HL-60/S4 treated with retinoic acid at 250 ng/mL for 4 days and 3 days (cell line): ENCODE measurements at regions not wholly inside any gene's neighbourhood (a gene's known extent, or its start where the extent isn't known, plus 50 kb on each side); places are given as distances from the start of the nearest gene placed in this dataset.

Experiments
- in situ Hi-C: fragments of 300-500 bp; cut with MboI; formaldehyde crosslinking; loops from 2 replicates; pipeline ENCODE4 v1.7.0; 2022; ENCODE audit warnings: low sequenced_read_pairs

DNA sequence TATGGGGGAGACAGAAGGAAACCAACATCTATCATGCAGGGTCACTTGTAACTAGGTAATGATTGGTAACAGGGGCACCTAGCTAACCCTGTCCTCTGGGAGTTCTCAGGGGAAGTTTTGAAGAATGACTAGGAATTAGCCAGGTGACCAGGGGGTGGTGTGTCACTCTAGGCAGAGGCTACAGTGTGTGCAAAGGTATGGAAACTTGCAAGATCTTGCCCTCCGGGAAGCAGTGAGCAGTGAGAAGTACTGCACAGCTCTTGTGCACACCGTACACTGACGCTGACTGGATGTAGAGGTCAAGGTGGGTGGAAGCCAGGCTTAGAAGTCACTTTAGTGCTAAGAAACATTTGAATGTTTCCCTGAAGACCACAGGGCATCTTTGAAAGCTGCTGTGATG, 62.9 kb upstream of the LMO4 start:
- in situ Hi-C loops = no loop called here

DNA sequence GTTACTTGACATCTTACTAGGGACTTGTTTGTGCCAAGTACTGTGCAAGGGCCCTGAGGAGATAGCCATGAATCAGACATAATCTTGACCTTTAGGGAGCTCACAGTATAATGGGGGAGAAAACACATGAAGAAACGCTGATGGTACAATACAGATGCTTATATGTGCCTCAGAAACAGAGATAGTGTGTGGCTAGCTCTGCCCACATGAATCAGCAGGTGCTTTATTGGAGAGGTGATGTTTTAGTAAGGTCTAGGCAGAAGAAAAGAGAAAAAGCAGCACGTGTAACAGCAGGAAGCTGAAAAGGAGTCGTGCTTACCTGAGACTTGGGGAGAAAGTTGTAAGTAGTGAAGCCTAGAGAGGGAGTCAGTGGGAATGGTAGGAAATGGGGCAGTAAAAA, 60.6 kb upstream of the LMO4 start:
- in situ Hi-C loops = no loop called here

GRCh38 chr1:87269921-87270320, 58.8 kb upstream of the LMO4 start:
- in situ Hi-C loops = no loop called here

DNA sequence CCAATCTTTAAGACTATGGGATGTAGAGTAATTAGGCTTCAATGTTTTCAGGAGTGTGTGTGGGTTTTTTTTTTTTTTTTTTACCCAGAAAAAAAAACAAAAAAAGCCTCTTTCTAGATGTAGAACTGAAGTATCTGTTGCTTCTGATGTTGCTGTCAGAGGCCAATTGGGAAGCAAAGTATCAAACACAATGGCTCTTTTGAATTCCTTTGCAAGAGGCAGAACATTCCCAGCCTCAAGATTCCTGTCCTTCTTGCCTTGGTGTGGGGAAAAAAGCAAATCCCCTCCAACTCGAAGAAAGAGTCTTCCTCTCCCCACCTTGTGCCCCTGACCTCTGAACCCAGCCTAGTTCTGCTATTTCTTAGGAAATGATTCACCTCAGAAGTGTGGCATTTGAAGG, 55.4 kb upstream of the LMO4 start:
- in situ Hi-C loops = no loop called here

DNA sequence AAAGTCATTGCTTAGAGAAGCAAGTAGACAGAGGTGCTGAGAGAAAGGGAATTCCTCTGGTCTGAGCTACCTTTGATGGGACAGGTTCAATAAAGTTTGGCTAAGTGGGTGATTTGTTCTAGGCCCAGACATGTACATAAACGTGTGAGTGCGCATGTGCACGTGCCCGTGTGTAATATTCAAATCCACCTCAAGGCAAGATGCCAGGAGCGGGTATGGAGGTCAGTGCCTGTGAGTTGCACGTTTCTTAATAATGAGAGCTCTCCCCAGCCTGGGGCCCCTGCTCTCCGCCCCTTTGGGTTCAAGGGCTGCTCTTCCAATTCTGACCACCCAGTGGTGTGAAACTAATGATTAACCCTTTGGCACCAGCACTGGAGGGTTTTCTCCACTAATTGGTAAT, 53.8 kb upstream of the LMO4 start:
- in situ Hi-C loops = loop anchor here (25.0 kb wide), 1 partner anchor 687 kb away; no protein-coding TSS in a partner anchor

DNA sequence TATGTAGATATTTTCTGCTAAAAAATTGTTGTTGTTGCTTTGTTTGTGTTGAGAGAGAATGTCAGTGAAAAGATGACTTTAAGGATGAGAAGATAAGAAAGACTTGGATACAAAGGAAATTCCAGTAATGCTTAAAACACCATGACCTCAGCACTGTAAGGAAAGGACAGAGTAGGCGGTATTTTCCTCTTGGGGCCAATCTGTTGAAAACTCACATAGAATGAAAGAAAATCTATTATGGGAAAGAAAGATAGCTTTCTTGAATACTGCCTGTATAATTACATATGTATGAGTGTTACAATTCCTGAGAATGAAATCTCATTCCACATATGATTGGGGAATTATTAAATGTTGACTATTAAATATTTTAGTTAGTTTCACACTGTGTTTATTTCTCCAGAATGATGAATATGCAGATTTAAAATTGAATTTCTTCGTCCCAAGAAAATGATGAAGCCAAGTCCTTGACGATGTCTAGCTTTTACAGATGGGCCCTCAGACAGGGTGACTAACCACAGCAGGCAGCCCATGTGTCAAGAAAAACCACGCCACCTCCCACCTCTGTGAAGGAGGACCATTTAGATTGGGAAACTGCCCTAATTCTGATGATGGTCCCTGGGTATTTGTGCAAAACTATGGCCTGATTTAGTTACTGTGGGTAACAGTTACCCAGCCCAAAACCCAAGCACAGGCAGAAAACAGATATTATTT, 49.7 kb upstream of the LMO4 start:
- in situ Hi-C loops = loop anchor here (25.0 kb wide), 1 partner anchor 683 kb away; no protein-coding TSS in a partner anchor
